ENCODE measurements at regions not wholly inside any gene's neighbourhood (a gene's known extent, or its start where the extent isn't known, plus 50 kb on each side); places are given as distances from the start of the nearest gene placed in this dataset.
"Not testable (repeated sequence)": the region's sequence is repeated elsewhere in the genome, so short reads cannot be mapped to it uniquely, and the experiment has no call there.

DNA sequence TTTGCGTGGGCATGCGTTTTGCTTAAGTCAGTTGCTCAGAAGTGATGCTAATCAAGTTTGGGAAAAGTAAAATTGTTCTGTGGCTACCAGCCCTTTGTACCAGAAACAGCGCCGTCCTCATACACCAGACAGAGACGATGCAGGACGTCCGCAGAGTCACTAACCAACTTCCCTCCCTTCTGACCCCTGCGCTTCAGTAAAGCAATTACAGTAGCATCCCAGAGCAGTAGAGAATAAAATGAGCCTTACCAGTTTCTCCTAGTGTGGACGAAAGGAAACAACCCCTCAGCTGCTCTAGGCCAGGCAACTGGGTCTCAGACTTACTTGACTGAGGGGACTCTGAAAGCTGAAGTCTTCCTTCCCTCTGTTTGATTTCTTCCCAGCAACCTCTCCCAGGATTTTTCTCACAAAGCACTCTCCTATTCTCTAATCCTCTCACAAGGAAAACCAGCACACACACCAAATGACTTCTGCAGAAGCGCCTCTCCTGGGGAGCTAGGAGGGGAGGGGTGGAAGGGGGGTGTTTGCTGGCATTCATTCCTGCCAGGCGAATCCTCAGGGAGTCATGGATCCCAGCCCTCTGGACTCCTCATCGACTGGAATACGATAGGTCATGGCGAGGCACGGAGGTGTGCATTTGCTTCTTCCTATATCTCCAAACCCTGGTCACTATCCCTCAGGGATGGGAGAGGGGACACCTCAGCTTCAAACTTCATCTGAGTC is 56.0 kb upstream of the MID1 start:
- DNase-seq (ENCODE audit: low read depth) = no peak

- no peak for DNase-seq (ENCODE audit: low read depth)
Measured at GRCh38 chrX:10677490-10677889, 57.1 kb upstream of the MID1 start.

GRCh38 chrX:10679387-10679786 is 59.0 kb upstream of the MID1 start:
- no peak for DNase-seq (ENCODE audit: low read depth)

- DNase-seq (ENCODE audit: low read depth) = no peak
Measured at GRCh38 chrX:10681167-10681566, 60.8 kb upstream of the MID1 start.

- DNase-seq (ENCODE audit: low read depth) = not testable (repeated sequence)
Measured at GRCh38 chrX:10683631-10684030, 63.2 kb upstream of the MID1 start.

DNA sequence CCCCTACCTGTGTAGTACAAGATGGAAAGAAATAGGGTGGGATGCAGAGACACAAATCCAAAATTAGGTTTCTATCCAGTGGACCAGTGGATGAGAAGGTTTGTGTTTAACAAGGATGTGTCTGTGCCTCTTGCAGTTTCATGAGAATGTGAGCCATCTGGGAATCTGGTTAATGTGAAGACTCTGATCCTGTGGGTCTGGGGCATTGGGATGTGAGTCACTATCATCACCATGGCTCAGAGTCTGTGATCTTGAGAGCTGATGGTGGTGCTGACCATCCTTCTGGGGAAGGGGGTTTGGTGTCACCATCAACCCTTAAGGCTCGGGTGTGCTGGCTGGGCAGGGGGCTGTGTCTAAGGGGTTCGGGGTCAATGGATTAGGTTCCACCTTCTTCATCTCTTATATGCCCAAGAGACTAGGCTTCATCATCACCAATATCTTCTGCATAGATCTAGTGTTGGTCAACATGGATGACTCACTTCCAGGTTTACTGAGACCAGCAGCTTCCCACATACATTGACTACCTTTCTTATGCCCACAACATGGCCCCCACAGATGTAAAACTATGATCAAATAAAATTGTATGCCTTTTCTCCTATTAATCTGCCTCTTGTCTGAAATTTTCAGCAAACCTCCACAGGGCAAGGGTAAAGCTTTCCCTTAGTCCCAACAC is 65.7 kb upstream of the MID1 start:
- peak; percentile 50 for DNase-seq (ENCODE audit: low read depth)

DNA sequence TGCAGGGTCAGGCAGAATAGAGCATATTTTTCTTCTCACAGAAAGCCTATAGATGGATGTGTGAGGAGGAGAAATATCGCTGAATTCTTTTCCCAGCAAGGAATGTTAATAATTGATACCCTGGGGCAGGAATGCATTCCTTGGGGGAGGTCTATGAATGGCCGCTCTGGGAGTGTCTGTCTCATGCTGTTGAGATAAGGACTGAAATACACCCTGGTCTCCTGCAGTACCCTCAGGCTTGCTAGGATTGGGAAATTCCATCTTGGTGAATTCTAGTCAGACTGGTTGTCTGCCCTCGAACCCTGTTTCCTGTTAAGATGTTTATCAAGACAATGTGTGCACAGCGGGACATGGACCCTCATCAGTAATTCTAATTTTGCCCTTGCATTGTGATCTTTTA is 71.4 kb upstream of the MID1 start:
- not testable (repeated sequence) for DNase-seq (ENCODE audit: low read depth)

GRCh38 chrX:10697616-10698317 is 77.4 kb upstream of the MID1 start:
- no peak for DNase-seq (ENCODE audit: low read depth)

- no peak for DNase-seq (ENCODE audit: low read depth)
Measured at GRCh38 chrX:10698318-10698640, 77.9 kb upstream of the MID1 start.

GRCh38 chrX:10702031-10702430 is 81.6 kb upstream of the MID1 start:
- DNase-seq (ENCODE audit: low read depth) = no peak

- DNase-seq (ENCODE audit: low read depth) = not testable (repeated sequence)
Measured at GRCh38 chrX:10706342-10706741, 86.0 kb upstream of the MID1 start.

GRCh38 chrX:10707773-10708172 is 87.4 kb upstream of the MID1 start:
- no peak for DNase-seq (ENCODE audit: low read depth)

GRCh38 chrX:10709276-10709675 is 88.9 kb upstream of the MID1 start:
- DNase-seq (ENCODE audit: low read depth) = no peak

DNA sequence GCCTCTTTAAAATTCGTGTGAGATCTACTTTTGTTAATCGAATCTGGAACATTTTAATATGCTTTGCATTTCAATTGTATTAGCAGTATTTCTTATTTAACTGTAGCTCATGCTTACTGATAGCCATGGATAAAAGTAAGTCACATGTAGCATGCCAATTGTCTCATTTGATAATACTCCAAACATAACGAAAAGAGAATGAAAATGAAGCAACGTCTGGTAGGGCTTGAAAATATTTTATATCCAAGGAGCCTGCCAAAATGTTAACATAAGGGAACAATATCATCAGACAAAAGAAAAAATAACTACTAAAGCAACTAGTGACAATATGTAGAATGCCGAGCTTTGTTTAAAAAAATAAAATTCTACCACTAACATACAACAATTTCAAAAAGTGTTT is 94.1 kb upstream of the MID1 start:
- no peak for DNase-seq (ENCODE audit: low read depth)

GRCh38 chrX:10722851-10723250 is 102.5 kb upstream of the MID1 start:
- peak; percentile 49 for DNase-seq (ENCODE audit: low read depth)

DNA sequence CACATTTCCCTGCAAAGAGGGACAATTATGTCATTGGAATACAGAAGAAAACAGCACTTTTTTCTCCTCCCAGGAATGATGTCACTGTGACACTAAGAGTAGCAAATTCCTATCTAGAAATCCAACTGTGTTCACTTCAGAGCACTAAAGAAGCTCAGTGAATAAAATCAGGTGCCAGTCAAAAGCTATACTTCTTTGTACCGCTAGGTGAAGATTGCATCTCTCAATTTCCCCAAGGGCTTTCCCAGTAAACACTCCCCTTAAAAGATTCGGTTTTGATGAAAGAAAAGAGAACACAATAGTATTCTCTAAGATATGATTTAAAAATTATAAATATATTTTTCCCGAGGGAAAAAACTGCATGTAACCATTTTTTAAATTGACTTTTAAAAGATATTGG is 104.7 kb upstream of the MID1 start:
- DNase-seq (ENCODE audit: low read depth) = no peak

DNA sequence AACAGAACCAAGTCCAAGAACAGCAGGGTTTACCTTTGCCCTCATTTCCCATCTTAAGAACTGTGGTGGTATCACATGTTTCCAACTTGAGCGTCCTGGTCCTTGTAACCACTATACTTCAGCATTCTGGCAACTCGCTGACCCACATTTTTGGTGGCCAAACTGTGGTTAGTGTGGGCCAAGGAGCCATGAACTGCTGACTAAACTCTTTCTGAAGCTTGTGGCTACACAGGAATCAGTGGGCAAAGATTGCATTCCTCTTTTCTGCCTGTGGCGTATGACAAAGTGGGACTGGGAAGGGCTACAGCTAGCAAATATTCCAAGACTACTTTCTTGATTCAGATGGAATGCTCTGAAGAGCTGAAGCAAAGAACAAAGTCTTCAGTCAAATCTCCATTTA is 106.3 kb upstream of the MID1 start:
- peak; percentile 95 for DNase-seq (ENCODE audit: low read depth)

GRCh38 chrX:10728806-10729389 is 108.5 kb upstream of the MID1 start:
- DNase-seq (ENCODE audit: low read depth) = no peak

DNA sequence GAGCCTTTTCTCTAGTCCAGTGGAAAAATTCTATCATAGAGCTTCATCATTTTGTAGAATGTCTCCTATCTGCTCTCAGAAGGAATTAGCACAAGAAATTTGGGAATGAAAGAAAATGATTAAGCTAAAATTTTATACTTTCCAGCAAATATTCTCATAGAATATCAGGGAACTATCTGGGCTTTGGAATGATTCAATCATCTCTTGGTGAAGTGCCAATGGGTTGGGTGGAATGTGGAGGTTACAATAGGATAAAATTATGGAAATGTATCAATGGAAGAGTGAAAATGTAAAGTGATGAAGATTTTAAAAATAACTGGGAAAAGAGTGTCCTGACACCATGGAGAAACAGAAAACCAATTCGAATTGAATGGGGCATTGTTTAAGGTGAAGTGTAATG is 119.0 kb upstream of the MID1 start:
- peak; percentile 29 for DNase-seq (ENCODE audit: low read depth)

DNA sequence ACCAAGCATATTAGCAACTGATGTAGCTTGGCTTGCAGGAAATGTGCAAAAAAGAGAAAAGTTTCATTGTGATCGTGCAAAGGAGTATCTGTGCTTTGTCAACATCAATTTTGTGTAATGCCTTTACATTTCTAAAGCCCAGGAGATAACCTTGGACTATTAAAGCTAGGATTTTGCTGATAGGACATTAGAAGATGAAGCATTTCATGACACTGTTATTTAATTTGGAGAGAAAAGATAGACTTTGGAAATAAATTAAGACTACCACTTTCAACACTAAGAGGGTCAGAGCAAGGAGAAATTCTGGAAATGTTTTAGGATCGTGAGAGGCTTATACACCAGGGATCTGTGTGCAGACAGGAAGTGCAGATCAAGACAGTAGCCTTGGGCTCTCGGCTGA is 120.6 kb upstream of the MID1 start:
- peak; percentile 37 for DNase-seq (ENCODE audit: low read depth)

GRCh38 chrX:10741550-10741949 is 121.2 kb upstream of the MID1 start:
- peak; percentile 72 for DNase-seq (ENCODE audit: low read depth)

- DNase-seq (ENCODE audit: low read depth) = no peak
Measured at GRCh38 chrX:10743476-10743875, 123.1 kb upstream of the MID1 start.

- no peak for DNase-seq (ENCODE audit: low read depth)
Measured at GRCh38 chrX:10744007-10744406, 123.6 kb upstream of the MID1 start.

Data from M059J (cell line).